ENCODE measurements at regions not wholly inside any gene's neighbourhood (a gene's known extent, or its start where the extent isn't known, plus 50 kb on each side); places are given as distances from the start of the nearest gene placed in this dataset.
"Not testable (repeated sequence)": the region's sequence is repeated elsewhere in the genome, so short reads cannot be mapped to it uniquely, and the experiment has no call there.

GRCh38 chr12:83709899-83710298 is 1023.2 kb downstream of the TMTC2 start:
- no peaks in the 10 kb centered on the region for H3K4me1 ChIP-seq
- DNase-seq (no peak), ATAC-seq (ENCODE audit: low FRiP score in 2 of 2) (no peak)
- H3K27me3 ChIP-seq: no peaks in the 10 kb centered on the region
- TF ChIP-seq EP300 (IDR thresholded peaks at IDR 0.05) (no peak), CTCF (IDR thresholded peaks at IDR 0.05) (no peak), POLR2AphosphoS5 (IDR thresholded peaks at IDR 0.05) (no peak), POLR2A (IDR thresholded peaks at IDR 0.05) (no peak)
- peaks cover 0 to 13% (median 5%) of the 10 kb centered on the region in 4 donors for H3K9me3 ChIP-seq
- no peak overlapping the region for H3K27ac ChIP-seq
- H3K4me3 ChIP-seq: no peak overlapping the region
- H3K36me3 ChIP-seq: no peaks in the 10 kb centered on the region

DNA sequence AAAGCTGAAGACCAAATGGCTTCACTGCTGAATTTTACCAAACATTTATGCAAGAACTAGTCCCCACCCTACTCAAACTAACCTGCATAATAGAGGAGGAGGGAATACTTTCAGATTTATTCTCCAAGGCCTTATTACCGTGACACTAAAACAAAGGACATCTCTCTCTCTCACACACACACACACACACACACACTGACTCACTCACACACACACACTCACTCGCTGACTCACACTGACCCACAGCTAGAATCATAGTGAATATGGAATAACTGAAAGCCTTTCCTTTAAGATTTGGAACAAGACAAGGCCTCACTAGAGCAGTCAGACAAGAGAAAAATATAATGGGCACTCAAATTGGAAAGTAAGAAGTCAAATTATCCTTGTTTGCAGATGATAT is 1014.1 kb downstream of the TMTC2 start:
- TF ChIP-seq POLR2AphosphoS5 (IDR thresholded peaks at IDR 0.05): no peak
- no peak for TF ChIP-seq POLR2A (IDR thresholded peaks at IDR 0.05)
- no peak for TF ChIP-seq CTCF (IDR thresholded peaks at IDR 0.05)
- no peak for TF ChIP-seq EP300 (IDR thresholded peaks at IDR 0.05)
- H3K27ac ChIP-seq: no peak overlapping the region
- no peak overlapping the region for H3K4me3 ChIP-seq
- ATAC-seq (ENCODE audit: low FRiP score in 2 of 2) (no peak), DNase-seq (no peak)
- no peaks in the 10 kb centered on the region for H3K36me3 ChIP-seq
- H3K27me3 ChIP-seq: no peaks in the 10 kb centered on the region
- peaks cover 0 to 6% (median 0%) of the 10 kb centered on the region in 4 donors for H3K9me3 ChIP-seq
- no peaks in the 10 kb centered on the region for H3K4me1 ChIP-seq
- WGBS, 2 donors: 84 to 90% methylated on average over 2 of the region's 2 CpGs

DNA sequence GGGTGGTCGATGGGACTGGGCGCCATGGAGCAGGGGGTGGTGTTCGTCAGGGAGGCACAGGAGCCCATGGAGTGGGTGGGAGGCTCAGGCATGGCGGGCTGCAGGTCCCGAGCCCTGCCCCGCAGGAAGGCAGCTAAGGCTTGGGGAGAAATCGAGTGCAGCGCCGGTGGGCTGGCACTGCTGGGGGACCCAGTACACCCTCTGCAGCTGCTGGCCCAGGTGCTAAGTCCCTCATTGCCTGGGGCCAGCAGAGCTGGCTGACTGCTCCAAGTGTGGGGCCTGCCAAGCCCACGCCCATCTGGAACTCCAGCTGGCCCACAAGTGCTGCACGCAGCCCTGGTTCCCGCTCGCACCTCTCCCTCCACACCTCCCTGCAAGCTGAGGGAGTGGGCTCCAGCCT is 1009.6 kb downstream of the TMTC2 start:
- H3K27ac ChIP-seq; H3K4me3 ChIP-seq; ATAC-seq (ENCODE audit: low FRiP score in 2 of 2); H3K4me1 ChIP-seq; H3K36me3 ChIP-seq; H3K9me3 ChIP-seq; H3K27me3 ChIP-seq: not testable (repeated sequence)
- WGBS, 2 donors: 80 to 95% methylated on average over 5 to 8 of the region's 13 CpGs
- DNase-seq: peak in 1 of 2 donors; percentile 60

DNA sequence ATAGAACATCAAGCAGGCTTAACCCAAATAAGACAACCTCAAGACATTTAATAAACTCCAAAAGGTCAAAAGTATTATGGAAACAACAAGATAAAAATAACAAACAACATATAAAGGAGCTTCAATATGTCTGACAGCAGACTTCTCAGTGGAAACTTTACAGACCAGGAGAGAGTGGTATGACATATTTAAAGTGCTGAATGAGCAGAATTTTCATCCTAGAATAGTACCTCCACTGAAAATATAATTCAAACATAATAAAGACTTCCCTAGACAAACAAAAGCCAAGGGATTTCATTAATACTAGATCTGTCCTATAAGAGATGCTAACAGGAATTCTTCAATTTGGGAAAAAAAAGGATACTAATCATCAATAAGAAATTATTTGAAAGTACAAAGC is 1005.0 kb downstream of the TMTC2 start:
- Histone ChIP-seq H3K4me1 (no peaks in the 10 kb centered on the region), H3K4me3 (no peak overlapping the region), H3K36me3 (no peaks in the 10 kb centered on the region), H3K9me3 (peaks cover 0 to 6% (median 0%) of the 10 kb centered on the region in 4 donors), H3K27me3 (no peaks in the 10 kb centered on the region), H3K27ac (no peak overlapping the region)
- TF ChIP-seq POLR2AphosphoS5 (IDR thresholded peaks at IDR 0.05) (no peak), POLR2A (IDR thresholded peaks at IDR 0.05) (no peak), EP300 (IDR thresholded peaks at IDR 0.05) (no peak), CTCF (IDR thresholded peaks at IDR 0.05) (no peak)
- no peak for ATAC-seq (ENCODE audit: low FRiP score in 2 of 2)
- no peak for DNase-seq

GRCh38 chr12:83690465-83690864 is 1003.8 kb downstream of the TMTC2 start:
- no peak overlapping the region for H3K27ac ChIP-seq
- DNase-seq (no peak), ATAC-seq (ENCODE audit: low FRiP score in 2 of 2) (peak in 1 of 2 donors; percentile 6)
- H3K36me3 ChIP-seq: no peaks in the 10 kb centered on the region
- no peak overlapping the region for H3K4me3 ChIP-seq
- 75% methylated on average over 1 of the region's 1 CpG; no CpG with 5 or more reads in 1 of the 2 donors for WGBS, 2 donors
- no peaks in the 10 kb centered on the region for H3K9me3 ChIP-seq
- no peaks in the 10 kb centered on the region for H3K4me1 ChIP-seq
- H3K27me3 ChIP-seq: no peaks in the 10 kb centered on the region
- TF ChIP-seq EP300 (IDR thresholded peaks at IDR 0.05): no peak

- no peaks in the 10 kb centered on the region for H3K9me3 ChIP-seq
- TF ChIP-seq POLR2A (IDR thresholded peaks at IDR 0.05) (no peak), CTCF (IDR thresholded peaks at IDR 0.05) (no peak), POLR2AphosphoS5 (IDR thresholded peaks at IDR 0.05) (no peak), EP300 (IDR thresholded peaks at IDR 0.05) (no peak)
- no peak overlapping the region for H3K27ac ChIP-seq
- H3K4me1 ChIP-seq: no peaks in the 10 kb centered on the region
- H3K27me3 ChIP-seq: no peaks in the 10 kb centered on the region
- ATAC-seq (ENCODE audit: low FRiP score in 2 of 2): no peak
- DNase-seq: no peak
- H3K36me3 ChIP-seq: no peaks in the 10 kb centered on the region
- no peak overlapping the region for H3K4me3 ChIP-seq
- WGBS, 2 donors: 95 to 100% methylated on average over 2 of the region's 2 CpGs
Observed at GRCh38 chr12:83689333-83689732, 1002.6 kb downstream of the TMTC2 start.

Data from upper lobe of left lung (tissue), 6 donors.